CD14-positive monocyte (primary cell): ENCODE measurements at regions not wholly inside any gene's neighbourhood (a gene's known extent, or its start where the extent isn't known, plus 50 kb on each side); places are given as distances from the start of the nearest gene placed in this dataset.

Source experiments
- DNase-seq, 3 donors: peaks; one replicate each; pipeline ENCODE4 v3.0.0-alpha.2; 2011 to 2022
- H2AFZ ChIP-seq: 2 replicates; pipeline ENCODE4 v1.6.0; 2012; ENCODE audit warnings: mild to moderate bottlenecking, low read depth, low read length, inconsistent platforms; ENCODE audit not compliant: insufficient read depth, poor library complexity, severe bottlenecking
- H3K27ac ChIP-seq, 2 donors: 1 replicate in 1 of 2; 2 replicates in 1 of 2; pipeline ENCODE4 v1.5.1; 2012 to 2013; ENCODE audit warnings: low read length in 2 of 2, control low read depth in 1 of 2, inconsistent platforms in 1 of 2, low read depth in 1 of 2, mild to moderate bottlenecking in 1 of 2
- H3K27me3 ChIP-seq, 2 donors: one replicate each; pipeline versions ENCODE4 v1.6.0 to v1.6.1; 2011 to 2013; ENCODE audit warnings: low read length in 2 of 2; ENCODE audit not compliant: control insufficient read depth in 2 of 2, insufficient read depth in 2 of 2
- H3K36me3 ChIP-seq, 2 donors: replicated peaks in 1 of 2; 1 replicate in 1 of 2; 2 replicates in 1 of 2; pipeline versions ENCODE4 v1.5.1 to v1.6.1; 2012 to 2013; ENCODE audit warnings: low read length in 2 of 2, control low read depth in 1 of 2, inconsistent platforms in 1 of 2, mild to moderate bottlenecking in 1 of 2; ENCODE audit not compliant: insufficient read depth in 2 of 2, control insufficient read depth in 1 of 2
- H3K4me1 ChIP-seq, 2 donors: 1 replicate in 1 of 2; 2 replicates in 1 of 2; pipeline versions ENCODE4 v1.5.1 to v1.6.1; 2012 to 2013; ENCODE audit warnings: low read length in 2 of 2, control low read depth in 1 of 2, inconsistent platforms in 1 of 2, mild to moderate bottlenecking in 1 of 2, moderate library complexity in 1 of 2; ENCODE audit not compliant: insufficient read depth in 2 of 2, control insufficient read depth in 1 of 2
- H3K4me2 ChIP-seq: replicated peaks from 2 replicates; pipeline ENCODE3; 2012; ENCODE audit warnings: low read length, moderate library complexity, mild to moderate bottlenecking; ENCODE audit not compliant: poor library complexity, severe bottlenecking; ENCODE audit errors: extremely low read depth
- H3K4me3 ChIP-seq, 3 experiments: fragments of 200-600 bp in 1 of 3; sonication (generic) in 1 of 3; replicated peaks in 1 of 3; 1 replicate in 2 of 3; 2 replicates in 1 of 3; pipeline ENCODE4 v1.5.1; 2011 to 2013; ENCODE audit warnings: low read length in 3 of 3, mild to moderate bottlenecking in 3 of 3, control low read depth in 2 of 3, low read depth in 2 of 3, inconsistent platforms in 1 of 3, moderate library complexity in 1 of 3
- H3K79me2 ChIP-seq: 2 replicates; pipeline ENCODE4 v1.6.0; 2012; ENCODE audit warnings: mild to moderate bottlenecking, control low read depth, inconsistent platforms, low read length, moderate library complexity; ENCODE audit not compliant: insufficient read depth
- H3K9ac ChIP-seq: 2 replicates; pipeline ENCODE4 v1.6.0; 2017; ENCODE audit warnings: low read length, mild to moderate bottlenecking; ENCODE audit not compliant: insufficient read depth, poor library complexity, severe bottlenecking
- H3K9me3 ChIP-seq, 2 donors: replicated peaks in 1 of 2; 1 replicate in 1 of 2; 2 replicates in 1 of 2; pipeline versions ENCODE4 v1.5.1 to v1.6.1; 2012 to 2013; ENCODE audit warnings: low read length in 2 of 2, control low read depth in 1 of 2; ENCODE audit not compliant: control insufficient read depth in 1 of 2, insufficient read depth in 1 of 2
- H4K20me1 ChIP-seq: 2 replicates; pipeline ENCODE4 v1.6.0; 2012; ENCODE audit warnings: mild to moderate bottlenecking, low read length, control low read depth, moderate library complexity; ENCODE audit not compliant: insufficient read depth
- H3K27ac Mint-ChIP-seq, 7 donors: one replicate each; pipeline ENCODE4 v1.8.0; 2020; ENCODE audit warnings: mild to moderate bottlenecking in 7 of 7, mixed read lengths in 7 of 7, moderate library complexity in 6 of 7, inconsistent platforms in 2 of 7
- H3K27me3 Mint-ChIP-seq, 3 donors: one replicate each; pipeline ENCODE4 v1.8.0; 2021 to 2022; ENCODE audit warnings: low read depth in 3 of 3, mild to moderate bottlenecking in 3 of 3, mixed read lengths in 3 of 3, moderate library complexity in 3 of 3, inconsistent platforms in 1 of 3
- H3K36me3 Mint-ChIP-seq, 2 donors: one replicate each; pipeline ENCODE4 v1.8.0; 2020; ENCODE audit warnings: mixed read lengths in 2 of 2, inconsistent platforms in 1 of 2, mild to moderate bottlenecking in 1 of 2
- H3K4me1 Mint-ChIP-seq: one replicate; pipeline ENCODE4 v1.8.0; 2020; ENCODE audit warnings: mild to moderate bottlenecking, mixed read lengths
- H3K4me3 Mint-ChIP-seq, 2 donors: one replicate each; pipeline ENCODE4 v1.8.0; 2020; ENCODE audit warnings: mild to moderate bottlenecking in 2 of 2, mixed read lengths in 2 of 2, moderate library complexity in 1 of 2
- H3K9me3 Mint-ChIP-seq, 7 donors: one replicate each; pipeline ENCODE4 v1.8.0; 2020 to 2022; ENCODE audit warnings: mixed read lengths in 7 of 7, mild to moderate bottlenecking in 6 of 7, moderate library complexity in 6 of 7, inconsistent platforms in 2 of 7
- WGBS: methylation state at CpG from one replicate; pipeline ENCODE4 v1.1.5; 2013; ENCODE audit warnings: missing lambda C conversion rate; ENCODE audit not compliant: insufficient coverage; 5-methylcytosine and 5-hydroxymethylcytosine counted together
- intact Hi-C, 2 donors: fragments of 100-400 bp; cut with micrococcal nuclease; formaldehyde crosslinking; loops; one replicate each; pipeline versions ENCODE4 v1.15.0 to v1.15.1; 2023
- TF ChIP-seq, protein P1 (sequence below): fragments of 200-600 bp; IDR thresholded peaks from one replicate; pipeline ENCODE4 v1.8.0; 2022; ENCODE audit warnings: antibody characterized with exemption, mild to moderate bottlenecking

DNA sequence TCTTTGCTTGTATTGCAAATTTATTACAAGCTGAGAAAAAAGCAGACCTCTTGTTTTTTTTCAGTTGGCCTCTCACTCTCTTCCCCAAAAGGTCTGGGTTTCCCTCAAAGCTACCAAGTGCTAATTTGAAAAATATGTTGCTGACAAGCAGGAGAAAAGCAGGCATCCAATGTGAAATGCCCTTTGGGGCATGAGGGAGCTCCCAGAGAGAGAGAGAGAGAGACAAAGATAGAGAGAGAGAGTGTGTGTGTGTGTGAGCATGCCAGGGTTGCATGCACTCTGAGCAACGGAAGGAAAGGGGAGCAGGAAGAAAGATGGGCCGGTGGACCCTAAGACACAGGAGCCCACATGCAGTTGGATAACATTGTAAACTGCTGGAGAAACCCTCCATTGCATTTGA, 358.4 kb downstream of the TMEM38B start:
- TF ChIP-seq, protein P1, sequence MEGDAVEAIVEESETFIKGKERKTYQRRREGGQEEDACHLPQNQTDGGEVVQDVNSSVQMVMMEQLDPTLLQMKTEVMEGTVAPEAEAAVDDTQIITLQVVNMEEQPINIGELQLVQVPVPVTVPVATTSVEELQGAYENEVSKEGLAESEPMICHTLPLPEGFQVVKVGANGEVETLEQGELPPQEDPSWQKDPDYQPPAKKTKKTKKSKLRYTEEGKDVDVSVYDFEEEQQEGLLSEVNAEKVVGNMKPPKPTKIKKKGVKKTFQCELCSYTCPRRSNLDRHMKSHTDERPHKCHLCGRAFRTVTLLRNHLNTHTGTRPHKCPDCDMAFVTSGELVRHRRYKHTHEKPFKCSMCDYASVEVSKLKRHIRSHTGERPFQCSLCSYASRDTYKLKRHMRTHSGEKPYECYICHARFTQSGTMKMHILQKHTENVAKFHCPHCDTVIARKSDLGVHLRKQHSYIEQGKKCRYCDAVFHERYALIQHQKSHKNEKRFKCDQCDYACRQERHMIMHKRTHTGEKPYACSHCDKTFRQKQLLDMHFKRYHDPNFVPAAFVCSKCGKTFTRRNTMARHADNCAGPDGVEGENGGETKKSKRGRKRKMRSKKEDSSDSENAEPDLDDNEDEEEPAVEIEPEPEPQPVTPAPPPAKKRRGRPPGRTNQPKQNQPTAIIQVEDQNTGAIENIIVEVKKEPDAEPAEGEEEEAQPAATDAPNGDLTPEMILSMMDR, result no peak
- Histone ChIP-seq H3K27me3 (no peaks in the 10 kb centered on the region), H3K9me3 (no peaks in the 10 kb centered on the region), H3K4me2 (no peak overlapping the region), H3K27ac (no peak overlapping the region), H3K79me2 (no peaks in the 10 kb centered on the region), H2AFZ (no peak overlapping the region), H3K36me3 (no peaks in the 10 kb centered on the region), H4K20me1 (no peaks in the 10 kb centered on the region), H3K9ac (no peak overlapping the region), H3K4me3 (no peak overlapping the region), H3K4me1 (no peaks in the 10 kb centered on the region)
- intact Hi-C loops, result no loop called here
- no peak overlapping the region for H3K27ac Mint-ChIP-seq
- H3K27me3 Mint-ChIP-seq, result peaks cover 0 to 4% (median 3%) of the 10 kb centered on the region in 3 donors
- DNase-seq, result no peak
- no peaks in the 10 kb centered on the region for H3K36me3 Mint-ChIP-seq
- peaks cover 0 to 6% (median 2%) of the 10 kb centered on the region in 7 donors for H3K9me3 Mint-ChIP-seq
- H3K4me3 Mint-ChIP-seq, result no peak overlapping the region
- 67% methylated on average over 1 of the region's 2 CpGs for WGBS
- H3K4me1 Mint-ChIP-seq, result no peaks in the 10 kb centered on the region

DNA sequence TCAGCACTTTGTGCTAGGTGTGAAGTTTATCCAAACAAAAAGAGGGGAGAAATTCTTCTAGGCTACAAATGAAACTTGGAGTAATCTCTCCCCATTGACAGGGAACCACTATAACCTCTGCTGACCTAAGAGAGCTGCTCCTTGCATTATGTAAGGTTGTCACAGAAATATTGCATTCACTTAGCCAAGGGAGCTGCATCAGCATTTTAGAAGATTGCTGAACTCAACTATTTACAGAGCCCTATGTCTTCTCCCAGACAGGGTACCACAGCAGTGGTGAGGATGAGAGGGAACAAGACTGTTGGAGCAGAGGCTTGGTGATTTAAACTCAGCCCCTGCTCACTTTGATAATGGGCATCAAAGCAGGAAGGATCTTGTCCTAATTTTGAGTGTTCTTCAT, 362.0 kb downstream of the TMEM38B start:
- Histone ChIP-seq H3K27me3 (no peaks in the 10 kb centered on the region), H3K4me1 (no peaks in the 10 kb centered on the region), H3K4me2 (no peak overlapping the region), H3K27ac (no peak overlapping the region), H3K79me2 (no peaks in the 10 kb centered on the region), H3K9ac (no peak overlapping the region), H4K20me1 (no peaks in the 10 kb centered on the region), H3K9me3 (peaks cover 18 to 22% of the 10 kb centered on the region in 2 donors), H2AFZ (no peak overlapping the region), H3K4me3 (no peak overlapping the region), H3K36me3 (no peaks in the 10 kb centered on the region)
- Mint-ChIP-seq H3K4me3 (no peak overlapping the region), H3K36me3 (no peaks in the 10 kb centered on the region), H3K27me3 (peaks cover 0 to 4% (median 3%) of the 10 kb centered on the region in 3 donors), H3K9me3 (peaks cover 0 to 21% (median 9%) of the 10 kb centered on the region in 7 donors), H3K4me1 (no peaks in the 10 kb centered on the region), H3K27ac (no peak overlapping the region)
- intact Hi-C loops, result no loop called here
- no peak for DNase-seq
- TF ChIP-seq, protein P1, result no peak
